Right kidney (tissue), 1 donor: ENCODE measurements at regions not wholly inside any gene's neighbourhood (a gene's known extent, or its start where the extent isn't known, plus 50 kb on each side); places are given as distances from the start of the nearest gene placed in this dataset.

Source experiments
- DNase-seq: peaks from one replicate; pipeline ENCODE4 v3.0.0-alpha.2; 2016

GRCh38 chr10:125213541-125214282, 53.3 kb upstream of the CTBP2 start:
- no peak for DNase-seq

GRCh38 chr10:125212150-125212809, 51.9 kb upstream of the CTBP2 start:
- no peak for DNase-seq
